Upper lobe of right lung (tissue), 1 donor: ENCODE measurements at regions not wholly inside any gene's neighbourhood (a gene's known extent, or its start where the extent isn't known, plus 50 kb on each side); places are given as distances from the start of the nearest gene placed in this dataset.

Source experiments
- ATAC-seq: fragments of 200-7000 bp; cut with Tn5 transposase; one replicate; pipeline ENCODE4 v1.9.1; 2020; ENCODE audit warnings: mild to moderate bottlenecking, moderate library complexity
- DNase-seq: peaks from one replicate; pipeline ENCODE4 v3.0.0-alpha.2; 2020
- H3K27ac ChIP-seq: fragments of 200-600 bp; one replicate; pipeline ENCODE4 v1.8.0; 2022
- H3K27me3 ChIP-seq: fragments of 200-600 bp; one replicate; pipeline ENCODE4 v1.8.0; 2022; ENCODE audit warnings: mild to moderate bottlenecking
- H3K36me3 ChIP-seq: fragments of 200-600 bp; one replicate; pipeline ENCODE4 v1.8.0; 2022
- H3K4me1 ChIP-seq: fragments of 200-600 bp; one replicate; pipeline ENCODE4 v1.8.0; 2022
- H3K4me3 ChIP-seq: fragments of 200-600 bp; one replicate; pipeline ENCODE4 v1.8.0; 2022; ENCODE audit warnings: mild to moderate bottlenecking
- H3K9me3 ChIP-seq: fragments of 200-600 bp; one replicate; pipeline ENCODE4 v1.8.0; 2022
- CTCF ChIP-seq: fragments of 200-600 bp; IDR thresholded peaks from one replicate; pipeline ENCODE4 v1.8.0; 2022; ENCODE audit warnings: antibody characterized with exemption
- intact Hi-C: fragments of 100-400 bp; cut with DNase I; formaldehyde crosslinking; loops from one replicate; pipeline ENCODE4 v1.11.0; 2022
- donor health status: DM: no; HTN: yes; CAD: no; lungs with severe emphysema.

- no peak for ATAC-seq
- DNase-seq: no peak
- Histone ChIP-seq H3K27ac (no peak overlapping the region), H3K36me3 (no peaks in the 10 kb centered on the region), H3K4me1 (no peaks in the 10 kb centered on the region), H3K9me3 (no peaks in the 10 kb centered on the region), H3K27me3 (no peaks in the 10 kb centered on the region), H3K4me3 (no peak overlapping the region)
- no peak for TF ChIP-seq CTCF
- intact Hi-C loops: no loop called here
Observed at GRCh38 chr2:56068746-56069145, 115.0 kb upstream of the CCDC85A start.

GRCh38 chr2:56077359-56077915, 106.4 kb upstream of the CCDC85A start:
- no peaks in the 10 kb centered on the region for H3K9me3 ChIP-seq
- H3K27ac ChIP-seq: no peak overlapping the region
- intact Hi-C loops: no loop called here
- TF ChIP-seq CTCF: peak; percentile 20
- no peak overlapping the region for H3K4me3 ChIP-seq
- H3K36me3 ChIP-seq: no peaks in the 10 kb centered on the region
- no peak for ATAC-seq
- DNase-seq: no peak
- H3K4me1 ChIP-seq: no peaks in the 10 kb centered on the region
- no peaks in the 10 kb centered on the region for H3K27me3 ChIP-seq

GRCh38 chr2:56082665-56083064, 101.1 kb upstream of the CCDC85A start:
- Histone ChIP-seq H3K27ac (no peak overlapping the region), H3K36me3 (no peaks in the 10 kb centered on the region), H3K9me3 (no peaks in the 10 kb centered on the region), H3K4me3 (no peak overlapping the region), H3K4me1 (no peaks in the 10 kb centered on the region), H3K27me3 (peaks cover 3% of the 10 kb centered on the region)
- intact Hi-C loops: no loop called here
- no peak for ATAC-seq
- no peak for TF ChIP-seq CTCF
- DNase-seq: no peak

GRCh38 chr2:56084111-56084901, 99.5 kb upstream of the CCDC85A start:
- no peak for TF ChIP-seq CTCF
- Histone ChIP-seq H3K27me3 (peaks cover 3% of the 10 kb centered on the region), H3K27ac (no peak overlapping the region), H3K4me1 (no peaks in the 10 kb centered on the region), H3K9me3 (no peaks in the 10 kb centered on the region), H3K36me3 (no peaks in the 10 kb centered on the region), H3K4me3 (no peak overlapping the region)
- DNase-seq (no peak), ATAC-seq (no peak)
- intact Hi-C loops: no loop called here

- TF ChIP-seq CTCF: no peak
- H3K36me3 ChIP-seq: no peaks in the 10 kb centered on the region
- intact Hi-C loops: no loop called here
Observed at GRCh38 chr2:56086336-56086735, 97.5 kb upstream of the CCDC85A start.

More at GRCh38 chr2:56086336-56086735, 97.5 kb upstream of the CCDC85A start:
- Histone ChIP-seq H3K4me1 (no peaks in the 10 kb centered on the region), H3K27me3 (peaks cover 3% of the 10 kb centered on the region), H3K9me3 (no peaks in the 10 kb centered on the region), H3K4me3 (no peak overlapping the region), H3K27ac (no peak overlapping the region)
- no peak for ATAC-seq
- DNase-seq: no peak
